ENCODE measurements at regions not wholly inside any gene's neighbourhood (a gene's known extent, or its start where the extent isn't known, plus 50 kb on each side); places are given as distances from the start of the nearest gene placed in this dataset.

DNA sequence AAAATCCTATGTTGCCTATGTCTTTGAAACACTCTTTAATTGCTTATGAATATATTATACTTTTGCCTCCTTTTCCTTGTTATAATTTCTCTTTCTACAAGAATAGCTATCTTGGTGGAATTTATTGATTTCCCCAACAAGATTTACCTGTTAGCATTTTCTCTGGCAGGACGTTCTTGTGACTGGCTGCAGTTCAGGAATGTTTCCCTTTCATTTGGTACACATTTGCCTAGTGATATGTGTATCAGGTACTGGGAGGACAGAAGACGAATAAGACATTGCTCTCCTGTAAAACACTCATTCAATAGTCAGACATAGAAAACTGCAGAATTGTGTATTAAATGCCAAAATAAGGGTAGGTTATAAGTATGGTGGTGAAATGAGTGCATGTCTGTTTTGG is 279.9 kb downstream of the FAT3 start:
- ChIA-PET CTCF (ENCODE audit: low intra/inter-chr PET ratio, low total read pairs) (no interaction called here), POLR2A (no interaction called here)
- Histone ChIP-seq H3K36me3 (replicated peaks in 1 of 2; ENCODE audit: control insufficient read depth in 1 of 2, insufficient read depth in 2 of 2, low read length in 2 of 2) (no peaks in the 10 kb centered on the region), H2AFZ (ENCODE audit: low read length) (no peak overlapping the region), H3K4me3 (replicated peaks in 1 of 3; ENCODE audit: insufficient read depth in 1 of 3, low read depth in 2 of 3, low read length in 3 of 3) (no peak overlapping the region), H3K27ac (ENCODE audit: extremely low read length, insufficient read depth, low read length) (no peak overlapping the region), H3K4me2 (ENCODE audit: low read depth, low read length) (no peak overlapping the region), H3K79me2 (ENCODE audit: insufficient read depth, low read length) (no peaks in the 10 kb centered on the region), H3K4me1 (ENCODE audit: insufficient read depth, low read length) (no peaks in the 10 kb centered on the region), H3K9ac (ENCODE audit: insufficient read depth, low read depth, low read length) (no peak overlapping the region), H4K20me1 (ENCODE audit: insufficient read depth, low read length) (no peaks in the 10 kb centered on the region), H3K9me3 (ENCODE audit: low read length) (no peaks in the 10 kb centered on the region), H3K27me3 (ENCODE audit: control insufficient read depth in 1 of 2, insufficient read depth in 2 of 2, low read length in 2 of 2) (no peaks in the 10 kb centered on the region; a peak in 1 of 5 replicates)
- ATAC-seq (no peak), FAIRE-seq (no peak), DNase-seq (ENCODE audit: low spot score) (no peak)
- no TSS peak for BruUV-seq (replicated peaks)
- no peak for TF ChIP-seq ZNF768 (CRISPR knock-in tag; IDR thresholded peaks at IDR 0.05)
- TF ChIP-seq, protein P1, sequence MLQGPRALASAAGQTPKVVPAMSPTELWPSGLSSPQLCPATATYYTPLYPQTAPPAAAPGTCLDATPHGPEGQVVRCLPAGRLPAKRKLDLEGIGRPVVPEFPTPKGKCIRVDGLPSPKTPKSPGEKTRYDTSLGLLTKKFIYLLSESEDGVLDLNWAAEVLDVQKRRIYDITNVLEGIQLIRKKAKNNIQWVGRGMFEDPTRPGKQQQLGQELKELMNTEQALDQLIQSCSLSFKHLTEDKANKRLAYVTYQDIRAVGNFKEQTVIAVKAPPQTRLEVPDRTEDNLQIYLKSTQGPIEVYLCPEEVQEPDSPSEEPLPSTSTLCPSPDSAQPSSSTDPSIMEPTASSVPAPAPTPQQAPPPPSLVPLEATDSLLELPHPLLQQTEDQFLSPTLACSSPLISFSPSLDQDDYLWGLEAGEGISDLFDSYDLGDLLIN (CRISPR knock-in tag; IDR thresholded peaks at IDR 0.05; ENCODE audit: borderline replicate concordance), result no peak
- TF ChIP-seq, protein P2, sequence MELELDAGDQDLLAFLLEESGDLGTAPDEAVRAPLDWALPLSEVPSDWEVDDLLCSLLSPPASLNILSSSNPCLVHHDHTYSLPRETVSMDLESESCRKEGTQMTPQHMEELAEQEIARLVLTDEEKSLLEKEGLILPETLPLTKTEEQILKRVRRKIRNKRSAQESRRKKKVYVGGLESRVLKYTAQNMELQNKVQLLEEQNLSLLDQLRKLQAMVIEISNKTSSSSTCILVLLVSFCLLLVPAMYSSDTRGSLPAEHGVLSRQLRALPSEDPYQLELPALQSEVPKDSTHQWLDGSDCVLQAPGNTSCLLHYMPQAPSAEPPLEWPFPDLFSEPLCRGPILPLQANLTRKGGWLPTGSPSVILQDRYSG (CRISPR knock-in tag; IDR thresholded peaks at IDR 0.05), result no peak
- TF ChIP-seq KDM2A (CRISPR knock-in tag; IDR thresholded peaks at IDR 0.05; ENCODE audit: borderline replicate concordance, low read depth), result no peak
- TF ChIP-seq NPAS2 (CRISPR knock-in tag; IDR thresholded peaks at IDR 0.05; ENCODE audit: borderline replicate concordance), result no peak
- no peak for TF ChIP-seq ZNF549 (CRISPR knock-in tag; IDR thresholded peaks at IDR 0.05)
- TF ChIP-seq ARNTL (CRISPR knock-in tag; IDR thresholded peaks at IDR 0.05), result no peak
- TF ChIP-seq GFI1 (CRISPR knock-in tag; IDR thresholded peaks at IDR 0.05; ENCODE audit: borderline replicate concordance), result no peak
- TF ChIP-seq FOXA3 (CRISPR knock-in tag; IDR thresholded peaks at IDR 0.05), result no peak
- no peak for TF ChIP-seq NCOA1 (CRISPR knock-in tag; IDR thresholded peaks at IDR 0.05)
- no peak for TF ChIP-seq ZNF577 (CRISPR knock-in tag; IDR thresholded peaks at IDR 0.05; ENCODE audit: borderline replicate concordance, low read depth)
- no peak for TF ChIP-seq ZNF790 (CRISPR knock-in tag; IDR thresholded peaks at IDR 0.05; ENCODE audit: borderline replicate concordance)
- TF ChIP-seq ZNF564 (CRISPR knock-in tag; IDR thresholded peaks at IDR 0.05), result no peak
- TF ChIP-seq ZFX (CRISPR knock-in tag; IDR thresholded peaks at IDR 0.05; ENCODE audit: low read depth), result no peak
- TF ChIP-seq, protein P3, sequence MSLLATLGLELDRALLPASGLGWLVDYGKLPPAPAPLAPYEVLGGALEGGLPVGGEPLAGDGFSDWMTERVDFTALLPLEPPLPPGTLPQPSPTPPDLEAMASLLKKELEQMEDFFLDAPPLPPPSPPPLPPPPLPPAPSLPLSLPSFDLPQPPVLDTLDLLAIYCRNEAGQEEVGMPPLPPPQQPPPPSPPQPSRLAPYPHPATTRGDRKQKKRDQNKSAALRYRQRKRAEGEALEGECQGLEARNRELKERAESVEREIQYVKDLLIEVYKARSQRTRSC (CRISPR knock-in tag; IDR thresholded peaks at IDR 0.05; ENCODE audit: low read depth), result no peak
- TF ChIP-seq, protein P4, sequence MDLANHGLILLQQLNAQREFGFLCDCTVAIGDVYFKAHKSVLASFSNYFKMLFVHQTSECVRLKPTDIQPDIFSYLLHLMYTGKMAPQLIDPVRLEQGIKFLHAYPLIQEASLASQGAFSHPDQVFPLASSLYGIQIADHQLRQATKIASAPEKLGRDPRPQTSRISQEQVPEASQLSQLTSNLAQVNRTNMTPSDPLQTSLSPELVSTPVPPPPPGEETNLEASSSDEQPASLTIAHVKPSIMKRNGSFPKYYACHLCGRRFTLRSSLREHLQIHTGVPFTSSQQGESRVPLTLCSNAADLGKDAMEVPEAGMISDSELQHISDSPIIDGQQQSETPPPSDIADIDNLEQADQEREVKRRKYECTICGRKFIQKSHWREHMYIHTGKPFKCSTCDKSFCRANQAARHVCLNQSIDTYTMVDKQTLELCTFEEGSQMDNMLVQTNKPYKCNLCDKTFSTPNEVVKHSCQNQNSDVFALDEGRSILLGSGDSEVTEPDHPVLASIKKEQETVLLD (CRISPR knock-in tag; IDR thresholded peaks at IDR 0.05; ENCODE audit: low read depth), result no peak
- no peak for TF ChIP-seq ZSCAN9 (CRISPR knock-in tag; IDR thresholded peaks at IDR 0.05; ENCODE audit: borderline replicate concordance)
- no peak for TF ChIP-seq ZNF550 (CRISPR knock-in tag; IDR thresholded peaks at IDR 0.05; ENCODE audit: borderline replicate concordance)
- no peak for TF ChIP-seq ZNF724P (CRISPR knock-in tag; IDR thresholded peaks at IDR 0.05; ENCODE audit: borderline replicate concordance)
- in situ Hi-C loops (cut with HindIII; ENCODE audit: extremely low pct_ligation_motif_present, low pct_unique_long_range_greater_than_20kb), result no loop called here
- intact Hi-C loops (cut with micrococcal nuclease; ENCODE audit: unreplicated experiment), result no loop called here
- WGBS (ENCODE audit: low lambda C conversion rate), result 2% methylated on average over 2 of the region's 2 CpGs
